Lower leg skin (tissue), 4 donors: ENCODE measurements at regions not wholly inside any gene's neighbourhood (a gene's known extent, or its start where the extent isn't known, plus 50 kb on each side); places are given as distances from the start of the nearest gene placed in this dataset.
A peak's percentile ranks its signal among the peaks of the same experiment; 100 is the strongest.
"Not testable (repeated sequence)": the region's sequence is repeated elsewhere in the genome, so short reads cannot be mapped to it uniquely, and the experiment has no call there.

Experiments used
- DNase-seq, 2 donors: peaks; one replicate each; pipeline ENCODE4 v3.0.0-alpha.2; 2019; ENCODE audit warnings: low spot score in 2 of 2
- H3K4me3 ChIP-seq: fragments of 200-600 bp; sonication (generic); 2 replicates; pipeline ENCODE4 v1.5.1; 2017; ENCODE audit warnings: mild to moderate bottlenecking, low read depth; ENCODE audit not compliant: poor library complexity, severe bottlenecking
- CTCF ChIP-seq, 3 donors: fragments of 450-650 bp; IDR thresholded peaks; one replicate each; pipeline ENCODE4 v1.5.1; 2016; ENCODE audit warnings: antibody characterized with exemption in 3 of 3, mild to moderate bottlenecking in 3 of 3, moderate library complexity in 2 of 3
- POLR2A ChIP-seq, 2 donors: fragments of 450-650 bp; IDR thresholded peaks; one replicate each; pipeline ENCODE4 v1.6.1; 2016 to 2017; ENCODE audit warnings: antibody characterized with exemption in 2 of 2, mild to moderate bottlenecking in 1 of 2, moderate library complexity in 1 of 2
- WGBS, 2 donors: methylation state at CpG; one replicate each; pipeline ENCODE4 v1.1.5; 2018; 5-methylcytosine and 5-hydroxymethylcytosine counted together
- intact Hi-C: fragments of 100-400 bp; cut with DNase I; formaldehyde crosslinking; loops from one replicate; pipeline ENCODE4 v1.15.0; 2023; ENCODE audit warnings: low total_unique reads

- TF ChIP-seq POLR2A (IDR thresholded peaks at IDR 0.05) (no peak), CTCF (IDR thresholded peaks at IDR 0.05) (no peak)
- no peak overlapping the region for H3K4me3 ChIP-seq
- intact Hi-C loops: no loop called here
- DNase-seq: peak in 1 of 2 donors; percentile 61
- 56 to 63% methylated on average over 7 of the region's 7 CpGs for WGBS, 2 donors
Observed at GRCh38 chr19:28316464-28316863, 896.5 kb downstream of the UQCRFS1 start.

DNA sequence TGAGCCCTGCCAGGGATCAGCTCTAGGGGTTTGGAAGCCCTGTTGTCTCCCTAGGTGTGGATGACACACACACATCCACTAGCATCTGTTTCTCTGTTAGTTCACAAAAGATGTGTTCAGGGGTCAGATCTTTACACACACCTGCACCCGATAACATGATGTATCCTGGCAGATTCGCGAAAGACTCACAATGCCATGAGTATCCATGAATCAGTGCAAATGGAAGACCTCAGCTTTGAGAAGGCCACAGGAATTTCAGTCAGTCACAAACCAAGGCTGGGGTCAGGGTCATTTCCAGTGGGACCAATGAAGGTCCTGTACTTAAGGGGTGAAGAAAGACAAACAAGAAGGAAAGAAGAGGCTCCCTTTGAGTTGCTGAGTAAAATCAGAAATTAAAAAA lies 898.2 kb downstream of the UQCRFS1 start:
- TF ChIP-seq CTCF (IDR thresholded peaks at IDR 0.05) (no peak), POLR2A (IDR thresholded peaks at IDR 0.05) (no peak)
- peak in 1 of 2 donors; percentile 25 for DNase-seq
- 73 to 85% methylated on average over 3 of the region's 3 CpGs for WGBS, 2 donors
- H3K4me3 ChIP-seq: no peak overlapping the region
- intact Hi-C loops: no loop called here

GRCh38 chr19:28314287-28314686 lies 898.7 kb downstream of the UQCRFS1 start:
- TF ChIP-seq CTCF (IDR thresholded peaks at IDR 0.05) (no peak), POLR2A (IDR thresholded peaks at IDR 0.05) (no peak)
- DNase-seq: peak in 1 of 2 donors; percentile 45
- no peak overlapping the region for H3K4me3 ChIP-seq
- 44 to 53% methylated on average over 4 of the region's 4 CpGs for WGBS, 2 donors
- intact Hi-C loops: no loop called here

- TF ChIP-seq CTCF (IDR thresholded peaks at IDR 0.05) (no peak), POLR2A (IDR thresholded peaks at IDR 0.05) (no peak)
- 50% methylated on average over 10 of the region's 10 CpGs for WGBS, 2 donors
- H3K4me3 ChIP-seq: no peak overlapping the region
- DNase-seq: no peak
- intact Hi-C loops: no loop called here
Observed at GRCh38 chr19:28313633-28314032, 899.3 kb downstream of the UQCRFS1 start.

- no peak overlapping the region for H3K4me3 ChIP-seq
- 69 to 91% methylated on average over 8 of the region's 8 CpGs for WGBS, 2 donors
- intact Hi-C loops: no loop called here
- TF ChIP-seq POLR2A (IDR thresholded peaks at IDR 0.05) (no peak), CTCF (IDR thresholded peaks at IDR 0.05) (no peak)
- no peak for DNase-seq
Observed at GRCh38 chr19:28312269-28312668, 900.7 kb downstream of the UQCRFS1 start.

DNA sequence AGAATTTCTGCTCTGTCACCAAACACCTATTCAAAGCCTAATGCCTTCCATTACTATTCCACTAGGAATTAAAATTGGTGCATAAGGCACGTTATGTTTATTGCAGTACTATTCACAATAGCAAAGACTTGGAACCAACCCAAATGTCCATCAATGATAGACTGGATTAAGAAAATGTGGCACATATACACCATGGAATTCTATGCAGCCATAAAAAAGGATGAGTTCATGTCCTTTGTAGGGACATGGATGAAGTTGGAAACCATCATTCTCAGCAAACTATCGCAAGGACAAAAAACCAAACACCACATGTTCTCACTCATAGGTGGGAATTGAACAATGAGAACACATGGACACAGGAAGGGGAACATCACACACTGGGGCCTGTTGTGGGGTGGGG lies 902.1 kb downstream of the UQCRFS1 start:
- H3K4me3 ChIP-seq, intact Hi-C loops, DNase-seq: not testable (repeated sequence)
- WGBS, 2 donors: 76 to 98% methylated on average over 2 of the region's 2 CpGs
